Endothelial cell (in vitro differentiated cells): ENCODE measurements at regions not wholly inside any gene's neighbourhood (a gene's known extent, or its start where the extent isn't known, plus 50 kb on each side); places are given as distances from the start of the nearest gene placed in this dataset.

Experiments
- DNase-seq: peaks from one replicate; pipeline ENCODE4 v3.0.0; 2021; ENCODE audit warnings: low spot score
- H3K27ac Mint-ChIP-seq: one replicate; pipeline ENCODE4 v1.8.0; 2021; ENCODE audit warnings: mixed read lengths, inconsistent platforms; ENCODE audit not compliant: unreplicated experiment
- H3K27me3 Mint-ChIP-seq: one replicate; pipeline ENCODE4 v1.8.0; 2021; ENCODE audit warnings: mild to moderate bottlenecking, moderate library complexity, mixed read lengths, inconsistent platforms; ENCODE audit not compliant: unreplicated experiment
- H3K36me3 Mint-ChIP-seq: one replicate; pipeline ENCODE4 v1.8.0; 2021; ENCODE audit warnings: mild to moderate bottlenecking, low read depth, mixed read lengths, inconsistent platforms; ENCODE audit not compliant: unreplicated experiment
- H3K4me1 Mint-ChIP-seq: one replicate; pipeline ENCODE4 v1.8.0; 2021; ENCODE audit warnings: mild to moderate bottlenecking, mixed read lengths, inconsistent platforms; ENCODE audit not compliant: unreplicated experiment
- H3K4me3 Mint-ChIP-seq: one replicate; pipeline ENCODE4 v1.8.0; 2021; ENCODE audit warnings: mild to moderate bottlenecking, mixed read lengths, inconsistent platforms; ENCODE audit not compliant: unreplicated experiment
- H3K9me3 Mint-ChIP-seq: one replicate; pipeline ENCODE4 v1.8.0; 2021; ENCODE audit warnings: mixed read lengths, inconsistent platforms; ENCODE audit not compliant: unreplicated experiment
- TF ChIP-seq, protein P1 (sequence below): fragments of 200-600 bp; sonication (generic); IDR thresholded peaks from one replicate; pipeline ENCODE4 v1.5.0; 2021; ENCODE audit warnings: antibody characterized with exemption; ENCODE audit not compliant: unreplicated experiment

GRCh38 chr17:51560398-51560797 lies 300.1 kb downstream of the UTP18 start:
- Mint-ChIP-seq H3K36me3 (no peaks in the 10 kb centered on the region), H3K9me3 (no peaks in the 10 kb centered on the region)

GRCh38 chr17:51563961-51564360 lies 303.6 kb downstream of the UTP18 start:
- no peak overlapping the region for H3K27ac Mint-ChIP-seq
- no peaks in the 10 kb centered on the region for H3K27me3 Mint-ChIP-seq
- DNase-seq: no peak
- H3K4me3 Mint-ChIP-seq: no peak overlapping the region
- H3K36me3 Mint-ChIP-seq: no peaks in the 10 kb centered on the region
- no peaks in the 10 kb centered on the region for H3K9me3 Mint-ChIP-seq
- no peaks in the 10 kb centered on the region for H3K4me1 Mint-ChIP-seq
- TF ChIP-seq, protein P1, sequence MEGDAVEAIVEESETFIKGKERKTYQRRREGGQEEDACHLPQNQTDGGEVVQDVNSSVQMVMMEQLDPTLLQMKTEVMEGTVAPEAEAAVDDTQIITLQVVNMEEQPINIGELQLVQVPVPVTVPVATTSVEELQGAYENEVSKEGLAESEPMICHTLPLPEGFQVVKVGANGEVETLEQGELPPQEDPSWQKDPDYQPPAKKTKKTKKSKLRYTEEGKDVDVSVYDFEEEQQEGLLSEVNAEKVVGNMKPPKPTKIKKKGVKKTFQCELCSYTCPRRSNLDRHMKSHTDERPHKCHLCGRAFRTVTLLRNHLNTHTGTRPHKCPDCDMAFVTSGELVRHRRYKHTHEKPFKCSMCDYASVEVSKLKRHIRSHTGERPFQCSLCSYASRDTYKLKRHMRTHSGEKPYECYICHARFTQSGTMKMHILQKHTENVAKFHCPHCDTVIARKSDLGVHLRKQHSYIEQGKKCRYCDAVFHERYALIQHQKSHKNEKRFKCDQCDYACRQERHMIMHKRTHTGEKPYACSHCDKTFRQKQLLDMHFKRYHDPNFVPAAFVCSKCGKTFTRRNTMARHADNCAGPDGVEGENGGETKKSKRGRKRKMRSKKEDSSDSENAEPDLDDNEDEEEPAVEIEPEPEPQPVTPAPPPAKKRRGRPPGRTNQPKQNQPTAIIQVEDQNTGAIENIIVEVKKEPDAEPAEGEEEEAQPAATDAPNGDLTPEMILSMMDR: no peak

More at GRCh38 chr17:51560398-51560797, 300.1 kb downstream of the UTP18 start:
- no peak overlapping the region for H3K27ac Mint-ChIP-seq
- H3K27me3 Mint-ChIP-seq: no peaks in the 10 kb centered on the region
- no peak for DNase-seq
- H3K4me1 Mint-ChIP-seq: no peaks in the 10 kb centered on the region
- no peak overlapping the region for H3K4me3 Mint-ChIP-seq
- TF ChIP-seq, protein P1: no peak

- no peak overlapping the region for H3K4me3 Mint-ChIP-seq
- DNase-seq: no peak
- H3K36me3 Mint-ChIP-seq: no peaks in the 10 kb centered on the region
- TF ChIP-seq, protein P1: no peak
- no peaks in the 10 kb centered on the region for H3K27me3 Mint-ChIP-seq
- H3K27ac Mint-ChIP-seq: no peak overlapping the region
- H3K4me1 Mint-ChIP-seq: no peaks in the 10 kb centered on the region
- H3K9me3 Mint-ChIP-seq: no peaks in the 10 kb centered on the region
These were observed 311.8 kb downstream of the UTP18 start for GRCh38 chr17:51572115-51572514.
